GM18868 (cell line): ENCODE measurements at regions not wholly inside any gene's neighbourhood (a gene's known extent, or its start where the extent isn't known, plus 50 kb on each side); places are given as distances from the start of the nearest gene placed in this dataset.
"Not testable (repeated sequence)": the region's sequence is repeated elsewhere in the genome, so short reads cannot be mapped to it uniquely, and the experiment has no call there.

Experiments
- ATAC-seq: cut with Tn5 transposase; IDR thresholded peaks from one replicate; pipeline ENCODE4 v1.9.1; 2021; ENCODE audit warnings: mild to moderate bottlenecking, moderate library complexity; ENCODE audit not compliant: unreplicated experiment

DNA sequence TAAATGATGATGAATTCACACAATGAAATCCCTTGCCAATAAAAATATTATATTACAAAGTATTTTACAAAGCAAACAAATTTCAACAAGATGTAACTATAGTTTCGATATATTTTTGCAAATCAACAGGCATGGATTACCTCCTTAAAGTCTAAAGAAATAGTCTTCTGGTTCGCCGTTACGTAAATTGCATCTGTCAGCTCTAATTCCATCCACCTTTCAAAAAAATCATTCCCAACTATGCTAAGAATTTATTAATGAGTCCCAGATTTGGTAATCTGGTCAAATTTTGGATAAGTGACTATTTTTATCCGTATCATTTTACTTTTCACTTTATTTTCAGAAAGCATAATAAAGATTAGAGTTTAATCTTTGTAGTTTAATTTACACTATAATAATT lies 1984.9 kb downstream of the EFNA5 start:
- ATAC-seq, result no peak

DNA sequence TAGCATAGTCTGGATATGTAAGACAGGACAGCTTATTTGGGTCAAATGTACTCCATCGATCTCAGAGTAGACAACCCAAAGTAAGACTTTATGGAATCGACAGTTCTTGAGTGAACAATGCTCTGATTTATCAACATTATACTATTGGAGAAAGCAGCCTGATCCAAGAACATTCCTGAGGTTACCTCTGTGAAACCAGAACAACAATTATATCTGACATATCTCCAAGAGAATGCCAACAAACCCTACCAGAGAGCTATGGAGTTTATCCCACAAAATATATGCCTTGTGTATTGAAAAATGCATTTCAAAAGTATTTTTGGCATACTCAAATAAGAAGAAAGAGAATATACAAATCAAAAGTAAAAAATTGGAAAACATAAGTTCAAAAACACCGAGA lies 1985.9 kb downstream of the EFNA5 start:
- no peak for ATAC-seq

DNA sequence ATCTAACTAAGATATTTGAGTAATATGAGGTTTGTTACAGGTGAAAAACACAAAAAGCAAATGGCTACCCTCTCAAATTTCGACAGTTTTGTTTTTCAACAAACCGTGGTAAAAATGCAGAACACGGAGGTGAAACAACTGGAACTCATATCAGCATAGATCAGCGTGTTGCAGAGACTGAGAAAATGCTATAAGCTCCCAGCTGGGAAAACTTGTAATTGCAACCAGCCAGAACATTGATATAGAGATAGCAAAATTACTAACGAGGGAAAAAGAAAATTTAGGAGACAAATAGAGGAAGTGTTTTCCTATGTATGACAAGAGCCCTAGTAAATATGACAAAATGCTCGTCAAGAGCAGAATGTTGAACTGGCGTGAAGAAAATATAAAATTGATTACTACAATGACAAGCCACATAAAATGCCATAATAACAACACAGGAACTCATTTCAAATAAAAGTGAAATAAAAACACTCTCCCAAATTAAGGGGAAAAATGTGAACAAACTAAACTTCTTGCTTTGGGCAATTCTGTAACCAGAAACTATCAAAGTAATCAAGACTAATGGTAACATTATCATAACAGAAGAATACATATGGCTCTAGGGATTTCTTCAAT lies 1989.8 kb downstream of the EFNA5 start:
- ATAC-seq, result no peak

GRCh38 chr5:105677291-105677690 lies 1993.4 kb downstream of the EFNA5 start:
- ATAC-seq, result no peak

GRCh38 chr5:105670596-105670995 lies 2000.1 kb downstream of the EFNA5 start:
- ATAC-seq, result no peak

- ATAC-seq, result no peak
Measured at GRCh38 chr5:105663671-105664070, 2007.1 kb downstream of the EFNA5 start.

- no peak for ATAC-seq
Measured at GRCh38 chr5:105659396-105659795, 2011.3 kb downstream of the EFNA5 start.

- no peak for ATAC-seq
Measured at GRCh38 chr5:105640328-105640727, 2030.4 kb downstream of the EFNA5 start.

GRCh38 chr5:105639511-105639910 lies 2031.2 kb downstream of the EFNA5 start:
- ATAC-seq, result no peak

GRCh38 chr5:105639068-105639467 lies 2031.7 kb downstream of the EFNA5 start:
- no peak for ATAC-seq

GRCh38 chr5:105638437-105638836 lies 2032.3 kb downstream of the EFNA5 start:
- ATAC-seq, result no peak

- no peak for ATAC-seq
Measured at GRCh38 chr5:105632043-105632442, 2038.7 kb downstream of the EFNA5 start.

DNA sequence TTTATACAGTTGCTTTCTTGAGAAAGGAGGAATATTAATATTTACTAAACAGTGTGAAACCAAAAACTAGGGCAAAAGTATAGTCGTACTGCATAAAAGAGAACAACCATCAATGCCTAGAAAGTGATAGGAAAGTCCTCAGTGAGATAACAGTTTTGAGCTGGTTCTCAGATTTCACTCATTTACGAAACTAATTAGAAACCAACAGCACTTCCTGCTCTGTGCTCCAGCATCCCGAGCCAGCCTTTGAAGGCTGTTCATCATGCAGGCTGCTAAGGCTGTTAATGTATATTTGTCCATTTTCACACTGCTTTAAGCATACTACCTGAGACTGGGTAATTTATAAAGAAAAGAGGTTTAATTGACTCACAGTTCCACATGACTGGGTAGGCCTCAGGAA lies 2039.9 kb downstream of the EFNA5 start:
- ATAC-seq, result no peak

DNA sequence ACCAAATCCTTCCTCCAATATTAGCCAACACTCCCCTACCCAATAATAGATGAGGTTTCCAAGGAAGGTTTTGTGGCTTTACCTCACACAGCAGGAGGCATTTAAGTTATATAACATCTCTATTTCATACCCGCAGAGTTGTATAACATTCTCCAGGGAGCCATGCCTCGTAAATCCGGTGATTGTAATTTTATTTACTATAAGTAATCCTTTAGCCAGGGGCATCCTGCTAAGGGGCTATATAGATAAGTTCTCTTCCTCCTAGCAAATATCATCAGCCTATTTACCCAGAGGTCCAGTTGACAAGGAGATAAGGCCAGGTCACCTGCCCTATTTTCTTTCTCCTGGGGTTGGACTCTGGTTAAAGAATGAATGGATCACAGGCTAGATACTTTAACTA lies 2051.0 kb downstream of the EFNA5 start:
- ATAC-seq, result no peak

DNA sequence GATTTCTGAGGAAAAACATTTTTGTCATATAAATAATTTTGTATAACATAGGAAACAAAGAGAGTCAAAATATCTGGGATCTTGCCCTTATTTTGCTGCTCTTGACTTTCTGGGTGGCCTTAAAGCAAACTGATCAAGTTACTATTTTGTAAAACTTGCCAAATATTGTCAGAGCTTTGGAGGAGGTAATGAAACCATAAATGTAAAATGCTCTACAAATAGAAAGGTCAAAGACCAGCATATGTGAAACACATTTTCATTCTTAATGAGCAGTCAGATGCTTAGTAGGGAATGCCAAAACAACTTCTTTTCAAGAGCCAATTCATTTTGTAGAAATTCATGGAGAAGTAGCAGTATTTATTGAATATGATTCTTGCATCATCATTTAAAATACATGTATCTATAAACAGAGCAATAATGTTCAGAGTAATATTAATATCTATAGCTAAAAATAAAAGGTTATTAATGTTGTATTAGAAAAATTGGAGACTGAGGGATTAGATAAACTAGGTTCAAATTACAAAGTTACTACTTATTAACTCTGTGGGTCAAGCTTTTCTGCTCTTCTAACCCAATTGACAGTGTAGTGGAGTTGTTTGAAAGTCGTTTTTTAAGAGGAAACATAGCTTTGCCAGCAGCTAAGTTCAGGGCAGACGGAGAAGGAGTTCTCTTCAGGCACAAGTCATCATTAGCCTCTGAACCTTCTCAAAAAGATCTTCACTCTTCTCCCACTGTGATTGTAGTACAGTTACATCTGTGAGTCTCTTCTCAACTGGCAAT lies 2053.1 kb downstream of the EFNA5 start:
- no peak for ATAC-seq

GRCh38 chr5:105616599-105616998 lies 2054.0 kb upstream of the NUDT12 start:
- no peak for ATAC-seq

GRCh38 chr5:105602406-105602805 lies 2039.8 kb upstream of the NUDT12 start:
- not testable (repeated sequence) for ATAC-seq

DNA sequence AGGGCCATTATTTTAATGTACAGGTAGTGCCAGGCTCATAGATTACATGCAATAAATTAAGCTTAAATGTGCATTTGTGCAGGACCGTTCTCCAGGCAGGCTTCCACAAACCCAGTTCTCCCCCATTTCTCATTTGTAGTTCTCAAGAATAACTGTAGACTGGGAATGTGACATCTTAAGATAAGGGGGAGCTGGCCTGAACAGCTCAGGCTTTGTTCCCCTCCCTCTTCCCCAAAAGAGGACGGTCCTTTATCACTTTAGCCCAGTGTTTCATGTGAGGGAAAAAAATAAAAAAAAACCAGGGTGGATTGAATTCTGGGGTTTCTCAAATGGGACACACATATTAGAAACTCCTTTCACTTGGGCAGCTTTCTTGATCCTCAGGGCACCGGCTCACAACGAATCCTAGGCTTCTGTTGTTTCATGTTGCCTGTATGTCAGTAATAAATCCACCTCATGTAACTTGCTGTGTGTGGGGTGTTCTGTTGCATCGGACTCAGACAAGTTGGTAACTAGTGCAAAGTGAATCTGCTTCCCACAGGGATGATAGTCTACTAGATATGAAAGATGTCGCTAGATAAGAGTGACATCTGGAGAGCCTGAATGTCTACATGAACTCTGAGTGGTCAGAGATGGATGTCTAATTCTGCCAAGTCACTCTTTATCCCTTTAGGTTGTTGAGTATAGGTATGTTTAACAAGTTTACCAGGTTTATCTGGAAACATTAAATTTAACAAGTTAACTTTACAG lies 2030.6 kb upstream of the NUDT12 start:
- no peak for ATAC-seq

- ATAC-seq, result peak; percentile 64
Measured at GRCh38 chr5:105587963-105588662, 2025.5 kb upstream of the NUDT12 start.

GRCh38 chr5:105581988-105582690 lies 2019.5 kb upstream of the NUDT12 start:
- no peak for ATAC-seq

GRCh38 chr5:105573575-105573974 lies 2011.0 kb upstream of the NUDT12 start:
- no peak for ATAC-seq
